B cell (primary cell): ENCODE measurements at regions not wholly inside any gene's neighbourhood (a gene's known extent, or its start where the extent isn't known, plus 50 kb on each side); places are given as distances from the start of the nearest gene placed in this dataset.

Source experiments
- ATAC-seq: fragments of 200-7000 bp; cut with Tn5 transposase; one replicate; pipeline ENCODE4 v1.10.0; 2021; ENCODE audit warnings: low read depth, mild to moderate bottlenecking, moderate number of reproducible peaks, moderate library complexity
- CTCF ChIA-PET: fragments of 350-600 bp; sonication (Branson Sonifier 250); formaldehyde crosslinking; loops from one replicate; lab custom pipeline; 2021; ENCODE audit warnings: antibody characterized with exemption, inconsistent platforms; lab: Charles Lee
- POLR2A ChIA-PET: fragments of 350-600 bp; sonication (Branson Sonifier 250); formaldehyde crosslinking; loops from one replicate; lab custom pipeline; 2021; ENCODE audit warnings: antibody characterized with exemption; lab: Charles Lee
- DNase-seq: peaks from one replicate; pipeline ENCODE4 v3.0.0; 2013
- H2AFZ ChIP-seq: 2 replicates; pipeline ENCODE4 v1.6.1; 2012; ENCODE audit warnings: mild to moderate bottlenecking, low read depth, low read length; ENCODE audit not compliant: insufficient read depth, poor library complexity, severe bottlenecking
- H3K27ac ChIP-seq, 2 donors: 1 replicate in 1 of 2; 2 replicates in 1 of 2; pipeline ENCODE4 v1.5.1; 2012 to 2013; ENCODE audit warnings: low read length in 2 of 2, mild to moderate bottlenecking in 2 of 2, moderate library complexity in 1 of 2
- H3K27me3 ChIP-seq, 4 experiments: fragments of 200-600 bp in 1 of 4; sonication (generic) in 1 of 4; replicated peaks in 1 of 4; 1 replicate in 2 of 4; 2 replicates in 2 of 4; pipeline versions ENCODE4 v1.6.1 to v1.7.0; 2013 to 2016; ENCODE audit warnings: low read length in 3 of 4, mild to moderate bottlenecking in 2 of 4, mixed read lengths in 1 of 4, moderate library complexity in 1 of 4; ENCODE audit not compliant: insufficient read depth in 4 of 4, control insufficient read depth in 3 of 4; ENCODE audit errors: control extremely low read depth in 1 of 4
- H3K36me3 ChIP-seq, 2 experiments: replicated peaks in 1 of 2; 1 replicate in 1 of 2; 2 replicates in 1 of 2; pipeline versions ENCODE4 v1.6.1 to v1.7.1; 2013; ENCODE audit warnings: low read length in 1 of 2; ENCODE audit not compliant: insufficient read depth in 2 of 2, control insufficient read depth in 1 of 2; ENCODE audit errors: control extremely low read depth in 1 of 2, extremely low read depth in 1 of 2
- H3K4me1 ChIP-seq, 2 donors: fragments of 200-600 bp in 1 of 2; sonication (generic) in 1 of 2; 1 replicate in 1 of 2; 2 replicates in 1 of 2; pipeline versions ENCODE4 v1.5.1 to v1.6.1; 2013 to 2017; ENCODE audit warnings: low read length in 2 of 2; ENCODE audit not compliant: control insufficient read depth in 2 of 2, insufficient read depth in 2 of 2
- H3K4me2 ChIP-seq: replicated peaks from 2 replicates; pipeline ENCODE3; 2012; ENCODE audit warnings: mild to moderate bottlenecking, low read depth, low read length; ENCODE audit not compliant: poor library complexity, severe bottlenecking
- H3K4me3 ChIP-seq, 5 experiments: fragments of 200-600 bp in 1 of 5; sonication (generic) in 1 of 5; 1 replicate in 3 of 5; 2 replicates in 2 of 5; pipeline versions ENCODE4 v1.5.1 to v1.7.0; 2011 to 2016; ENCODE audit warnings: low read length in 4 of 5, mild to moderate bottlenecking in 4 of 5, low read depth in 2 of 5, control low read depth in 1 of 5, moderate library complexity in 1 of 5; ENCODE audit not compliant: insufficient read depth in 1 of 5; ENCODE audit errors: control extremely low read depth in 1 of 5, extremely low read depth in 1 of 5
- H3K79me2 ChIP-seq: fragments of 200-600 bp; sonication (generic); one replicate; pipeline ENCODE4 v1.6.0; 2016; ENCODE audit warnings: low read length; ENCODE audit not compliant: control insufficient read depth, insufficient read depth
- H3K9ac ChIP-seq: fragments of 200-600 bp; sonication (generic); 2 replicates; pipeline ENCODE4 v1.6.1; 2017; ENCODE audit warnings: mild to moderate bottlenecking, low read length, moderate library complexity
- H3K9me3 ChIP-seq, 3 donors: one replicate each; pipeline versions ENCODE4 v1.6.1 to v1.7.1; 2013; ENCODE audit warnings: low read length in 2 of 3; ENCODE audit not compliant: control insufficient read depth in 2 of 3, insufficient read depth in 1 of 3; ENCODE audit errors: control extremely low read depth in 1 of 3
- H4K20me1 ChIP-seq: 2 replicates; pipeline ENCODE4 v1.6.0; 2012; ENCODE audit warnings: mild to moderate bottlenecking, low read length; ENCODE audit not compliant: insufficient read depth, control insufficient read depth, poor library complexity, severe bottlenecking
- H3K27ac Mint-ChIP-seq: one replicate; pipeline ENCODE4 v1.8.0; 2021; ENCODE audit warnings: mixed read lengths
- H3K27me3 Mint-ChIP-seq: one replicate; pipeline ENCODE4 v1.8.0; 2021; ENCODE audit warnings: mixed read lengths
- H3K4me1 Mint-ChIP-seq: one replicate; pipeline ENCODE4 v1.8.0; 2021; ENCODE audit warnings: mixed read lengths
- H3K4me3 Mint-ChIP-seq: one replicate; pipeline ENCODE4 v1.8.0; 2021; ENCODE audit warnings: mixed read lengths
- H3K9me3 Mint-ChIP-seq: one replicate; pipeline ENCODE4 v1.8.0; 2022; ENCODE audit warnings: mixed read lengths; ENCODE audit not compliant: insufficient read depth
- EZH2 ChIP-seq: IDR thresholded peaks from 2 replicates; pipeline ENCODE4 v1.6.1; 2012; ENCODE audit warnings: borderline replicate concordance, low read depth, mild to moderate bottlenecking, moderate library complexity, low read length; ENCODE audit not compliant: insufficient read depth, poor library complexity, severe bottlenecking
- WGBS: methylation state at CpG from one replicate; pipeline ENCODE4 v1.1.5; 2013; ENCODE audit warnings: missing lambda C conversion rate; ENCODE audit not compliant: insufficient coverage; 5-methylcytosine and 5-hydroxymethylcytosine counted together
- intact Hi-C: fragments of 100-400 bp; cut with micrococcal nuclease; formaldehyde crosslinking; loops from one replicate; pipeline ENCODE4 v1.10.0; 2022
- TF ChIP-seq, protein P1 (sequence below): fragments of 200-600 bp; IDR thresholded peaks from one replicate; pipeline ENCODE4 v1.8.0; 2022; ENCODE audit warnings: antibody characterized with exemption, mild to moderate bottlenecking

- no peaks in the 10 kb centered on the region for H3K4me1 Mint-ChIP-seq
- Histone ChIP-seq H3K27me3 (no peaks in the 10 kb centered on the region), H2AFZ (no peak overlapping the region), H3K79me2 (no peaks in the 10 kb centered on the region), H3K9me3 (no peaks in the 10 kb centered on the region), H3K4me2 (no peak overlapping the region), H3K27ac (no peak overlapping the region), H3K9ac (no peak overlapping the region), H3K4me1 (no peaks in the 10 kb centered on the region), H3K4me3 (no peak overlapping the region), H4K20me1 (no peaks in the 10 kb centered on the region), H3K36me3 (no peaks in the 10 kb centered on the region)
- ChIA-PET CTCF (no interaction called here), POLR2A (no interaction called here)
- DNase-seq = no peak
- H3K27ac Mint-ChIP-seq = no peak overlapping the region
- H3K9me3 Mint-ChIP-seq = no peaks in the 10 kb centered on the region
- no peak overlapping the region for H3K4me3 Mint-ChIP-seq
- no peaks in the 10 kb centered on the region for H3K27me3 Mint-ChIP-seq
- ATAC-seq = no peak
- intact Hi-C loops = no loop called here
- TF ChIP-seq EZH2 = no peak
- TF ChIP-seq, protein P1, sequence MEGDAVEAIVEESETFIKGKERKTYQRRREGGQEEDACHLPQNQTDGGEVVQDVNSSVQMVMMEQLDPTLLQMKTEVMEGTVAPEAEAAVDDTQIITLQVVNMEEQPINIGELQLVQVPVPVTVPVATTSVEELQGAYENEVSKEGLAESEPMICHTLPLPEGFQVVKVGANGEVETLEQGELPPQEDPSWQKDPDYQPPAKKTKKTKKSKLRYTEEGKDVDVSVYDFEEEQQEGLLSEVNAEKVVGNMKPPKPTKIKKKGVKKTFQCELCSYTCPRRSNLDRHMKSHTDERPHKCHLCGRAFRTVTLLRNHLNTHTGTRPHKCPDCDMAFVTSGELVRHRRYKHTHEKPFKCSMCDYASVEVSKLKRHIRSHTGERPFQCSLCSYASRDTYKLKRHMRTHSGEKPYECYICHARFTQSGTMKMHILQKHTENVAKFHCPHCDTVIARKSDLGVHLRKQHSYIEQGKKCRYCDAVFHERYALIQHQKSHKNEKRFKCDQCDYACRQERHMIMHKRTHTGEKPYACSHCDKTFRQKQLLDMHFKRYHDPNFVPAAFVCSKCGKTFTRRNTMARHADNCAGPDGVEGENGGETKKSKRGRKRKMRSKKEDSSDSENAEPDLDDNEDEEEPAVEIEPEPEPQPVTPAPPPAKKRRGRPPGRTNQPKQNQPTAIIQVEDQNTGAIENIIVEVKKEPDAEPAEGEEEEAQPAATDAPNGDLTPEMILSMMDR = no peak
These were observed 108.9 kb upstream of the PDC start for GRCh38 chr1:186569856-186570255.

- DNase-seq (no peak), ATAC-seq (no peak)
- H3K27ac Mint-ChIP-seq = no peak overlapping the region
- intact Hi-C loops = no loop called here
- no peaks in the 10 kb centered on the region for H3K27me3 Mint-ChIP-seq
- no peaks in the 10 kb centered on the region for H3K4me1 Mint-ChIP-seq
- no peaks in the 10 kb centered on the region for H3K4me1 ChIP-seq
- no peak overlapping the region for H3K27ac ChIP-seq
- no peak overlapping the region for H3K4me3 Mint-ChIP-seq
- no peak overlapping the region for H3K4me2 ChIP-seq
- H3K36me3 ChIP-seq = no peaks in the 10 kb centered on the region
- TF ChIP-seq, protein P1 = no peak
- TF ChIP-seq EZH2 = no peak
- no peaks in the 10 kb centered on the region for H4K20me1 ChIP-seq
- POLR2A ChIA-PET = no interaction called here
- H3K9ac ChIP-seq = no peak overlapping the region
- H3K9me3 ChIP-seq = no peaks in the 10 kb centered on the region
- no peak overlapping the region for H2AFZ ChIP-seq
- WGBS = no CpG with 5 or more reads among the region's 2 CpGs
- CTCF ChIA-PET = no interaction called here
- no peaks in the 10 kb centered on the region for H3K79me2 ChIP-seq
- H3K9me3 Mint-ChIP-seq = no peaks in the 10 kb centered on the region
- no peaks in the 10 kb centered on the region for H3K27me3 ChIP-seq
- H3K4me3 ChIP-seq = no peak overlapping the region
These were observed 107.3 kb upstream of the PDC start for GRCh38 chr1:186568221-186568620.
